OCI-LY7 (cell line): ENCODE measurements at regions not wholly inside any gene's neighbourhood (a gene's known extent, or its start where the extent isn't known, plus 50 kb on each side); places are given as distances from the start of the nearest gene placed in this dataset.

ENCODE experiments used
- CTCF ChIP-seq: fragments of 200-600 bp; sonication (generic); conservative IDR thresholded peaks from 2 replicates; pipeline ENCODE4 v1.5.1; 2014; ENCODE audit warnings: mild to moderate bottlenecking, antibody characterized with exemption, low read length, moderate library complexity, mixed read lengths
- EZH2phosphoT487 ChIP-seq: fragments of 200-600 bp; sonication (generic); IDR thresholded peaks from 2 replicates; pipeline ENCODE4 v1.6.1; 2018; ENCODE audit warnings: low read depth, borderline replicate concordance, mild to moderate bottlenecking, mixed run types, antibody characterized with exemption, low read length, moderate library complexity, mixed read lengths

- TF ChIP-seq EZH2phosphoT487 (no peak), CTCF (no peak)
Observed at GRCh38 chr7:15891151-15891881, 204.8 kb upstream of the MEOX2 start.
